ENCODE measurements at regions not wholly inside any gene's neighbourhood (a gene's known extent, or its start where the extent isn't known, plus 50 kb on each side); places are given as distances from the start of the nearest gene placed in this dataset.

- H3K4me3 ChIP-seq (ENCODE audit: low read length), result no peak overlapping the region
- DNase-seq (ENCODE audit: low read depth, low spot score), result no peak
Measured at GRCh38 chr10:21280971-21281572, 244.4 kb downstream of the SKIDA1 start.

- no peak for DNase-seq (ENCODE audit: low read depth, low spot score)
Measured at GRCh38 chr10:21280037-21280436, 245.4 kb downstream of the SKIDA1 start.

GRCh38 chr10:21279217-21279575 is 246.3 kb downstream of the SKIDA1 start:
- no peak for DNase-seq (ENCODE audit: low read depth, low spot score)

More at GRCh38 chr10:21280037-21280436, 245.4 kb downstream of the SKIDA1 start:
- H3K4me3 ChIP-seq (ENCODE audit: low read length), result no peak overlapping the region

GRCh38 chr10:21278491-21279216 is 246.8 kb downstream of the SKIDA1 start:
- DNase-seq (ENCODE audit: low read depth, low spot score), result peak; percentile 77
- no peak overlapping the region for H3K4me3 ChIP-seq (ENCODE audit: low read length)

More at GRCh38 chr10:21279217-21279575, 246.3 kb downstream of the SKIDA1 start:
- no peak overlapping the region for H3K4me3 ChIP-seq (ENCODE audit: low read length)

- no peak for DNase-seq (ENCODE audit: low read depth, low spot score)
- no peak overlapping the region for H3K4me3 ChIP-seq (ENCODE audit: low read length)
Measured at GRCh38 chr10:21273400-21273968, 252.0 kb downstream of the SKIDA1 start.

- H3K4me3 ChIP-seq (ENCODE audit: low read length), result no peak overlapping the region
- no peak for DNase-seq (ENCODE audit: low read depth, low spot score)
Measured at GRCh38 chr10:21272643-21273399, 252.7 kb downstream of the SKIDA1 start.

- H3K4me3 ChIP-seq (ENCODE audit: low read length), result no peak overlapping the region
- no peak for DNase-seq (ENCODE audit: low read depth, low spot score)
Measured at GRCh38 chr10:21270976-21271375, 254.5 kb downstream of the SKIDA1 start.

GRCh38 chr10:21269289-21269688 is 256.2 kb downstream of the SKIDA1 start:
- DNase-seq (ENCODE audit: low read depth, low spot score), result no peak
- no peak overlapping the region for H3K4me3 ChIP-seq (ENCODE audit: low read length)

GRCh38 chr10:21265622-21266021 is 259.9 kb downstream of the SKIDA1 start:
- no peak overlapping the region for H3K4me3 ChIP-seq (ENCODE audit: low read length)
- DNase-seq (ENCODE audit: low read depth, low spot score), result no peak

GRCh38 chr10:21264271-21264670 is 261.2 kb downstream of the SKIDA1 start:
- DNase-seq (ENCODE audit: low read depth, low spot score), result no peak
- no peak overlapping the region for H3K4me3 ChIP-seq (ENCODE audit: low read length)

GRCh38 chr10:21263839-21264238 is 261.6 kb downstream of the SKIDA1 start:
- no peak overlapping the region for H3K4me3 ChIP-seq (ENCODE audit: low read length)
- no peak for DNase-seq (ENCODE audit: low read depth, low spot score)

- H3K4me3 ChIP-seq (ENCODE audit: low read length), result no peak overlapping the region
- no peak for DNase-seq (ENCODE audit: low read depth, low spot score)
Measured at GRCh38 chr10:21263263-21263803, 262.1 kb downstream of the SKIDA1 start.

GRCh38 chr10:21261842-21262294 is 263.6 kb downstream of the SKIDA1 start:
- H3K4me3 ChIP-seq (ENCODE audit: low read length), result no peak overlapping the region
- DNase-seq (ENCODE audit: low read depth, low spot score), result no peak

- H3K4me3 ChIP-seq (ENCODE audit: low read length), result no peak overlapping the region
- no peak for DNase-seq (ENCODE audit: low read depth, low spot score)
Measured at GRCh38 chr10:21260506-21261149, 264.9 kb downstream of the SKIDA1 start.

- no peak for DNase-seq (ENCODE audit: low read depth, low spot score)
- no peak overlapping the region for H3K4me3 ChIP-seq (ENCODE audit: low read length)
Measured at GRCh38 chr10:21260066-21260465, 265.4 kb downstream of the SKIDA1 start.

- DNase-seq (ENCODE audit: low read depth, low spot score), result no peak
Measured at GRCh38 chr10:21257919-21258318, 267.6 kb downstream of the SKIDA1 start.

GRCh38 chr10:21257191-21257590 is 268.3 kb downstream of the SKIDA1 start:
- DNase-seq (ENCODE audit: low read depth, low spot score), result no peak
- no peak overlapping the region for H3K4me3 ChIP-seq (ENCODE audit: low read length)

More at GRCh38 chr10:21257919-21258318, 267.6 kb downstream of the SKIDA1 start:
- H3K4me3 ChIP-seq (ENCODE audit: low read length), result no peak overlapping the region

- H3K4me3 ChIP-seq (ENCODE audit: low read length), result no peak overlapping the region
- no peak for DNase-seq (ENCODE audit: low read depth, low spot score)
Measured at GRCh38 chr10:21249435-21249834, 276.0 kb downstream of the SKIDA1 start.

- no peak for DNase-seq (ENCODE audit: low read depth, low spot score)
- no peak overlapping the region for H3K4me3 ChIP-seq (ENCODE audit: low read length)
Measured at GRCh38 chr10:21247592-21247991, 277.9 kb downstream of the SKIDA1 start.

Measured in Jurkat, Clone E6-1 (cell line).